DOHH2 (cell line): ENCODE measurements at regions not wholly inside any gene's neighbourhood (a gene's known extent, or its start where the extent isn't known, plus 50 kb on each side); places are given as distances from the start of the nearest gene placed in this dataset.

Experiments used
- CTCF ChIP-seq: fragments of 200-600 bp; sonication (generic); IDR thresholded peaks from one replicate; pipeline ENCODE4 v1.5.1; 2014; ENCODE audit warnings: antibody characterized with exemption, mild to moderate bottlenecking, low read depth, low read length; ENCODE audit not compliant: poor library complexity, severe bottlenecking
- EZH2phosphoT487 ChIP-seq: fragments of 200-600 bp; sonication (generic); IDR thresholded peaks from 2 replicates; pipeline ENCODE4 v1.6.1; 2017; ENCODE audit warnings: borderline replicate concordance, mild to moderate bottlenecking, antibody characterized with exemption, low read length, moderate library complexity, mixed read lengths

- TF ChIP-seq CTCF, result no peak
- TF ChIP-seq EZH2phosphoT487, result no peak
Observed at GRCh38 chr2:236762628-236763027, 193.0 kb downstream of the ACKR3 start.
